Stimulated activated CD4-positive, alpha-beta T cell treated with anti-CD3 and anti-CD28 coated beads, Interleukin-12 subunit alpha, Interleukin-12 subunit beta, amount 100 ng/mL, for 48 hours (primary cell): ENCODE measurements at regions not wholly inside any gene's neighbourhood (a gene's known extent, or its start where the extent isn't known, plus 50 kb on each side); places are given as distances from the start of the nearest gene placed in this dataset.

Source experiments
- DNase-seq, 3 donors: peaks; one replicate each; pipeline ENCODE4 v3.0.0-alpha.2; 2020; ENCODE audit warnings: low read depth in 2 of 3, low spot score in 1 of 3

DNA sequence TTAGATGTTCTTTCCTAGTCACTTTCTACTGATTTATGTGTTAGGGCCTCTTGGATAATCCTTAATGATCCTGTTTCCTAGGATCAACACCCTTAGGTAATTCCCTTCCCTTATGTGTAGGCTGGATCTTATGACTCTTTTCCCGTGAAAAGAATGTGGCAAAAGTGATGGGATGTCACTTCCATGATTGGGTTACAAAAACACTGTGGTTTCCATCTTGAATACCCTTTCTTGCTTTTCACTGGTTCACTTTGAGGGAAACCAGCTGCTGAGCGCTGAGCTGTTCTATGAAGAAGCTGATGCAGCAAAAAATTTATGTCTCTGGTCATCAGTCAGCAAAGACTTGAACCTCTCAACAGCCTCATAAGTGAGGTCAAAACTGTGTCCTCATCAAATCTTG lies 609.4 kb downstream of the OLFM4 start:
- DNase-seq = no peak

DNA sequence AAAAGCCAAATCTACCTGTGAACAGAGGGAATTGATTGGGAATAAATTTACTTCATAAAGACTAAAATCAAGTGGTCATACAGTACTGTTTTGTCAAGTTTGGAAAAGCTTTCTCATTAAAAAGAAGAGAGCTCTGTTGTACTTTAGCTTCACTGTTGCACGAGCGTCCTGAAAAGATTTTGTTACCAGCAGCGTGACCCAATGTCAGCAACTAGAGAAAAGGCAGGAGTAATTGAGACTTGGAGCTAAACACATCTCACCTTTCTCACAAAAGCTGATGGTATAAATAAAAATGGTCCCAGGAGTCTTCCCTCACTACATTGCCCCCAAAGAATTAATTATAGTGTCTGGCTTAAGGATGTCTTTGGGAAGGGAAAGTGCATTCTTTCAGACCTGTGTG lies 613.7 kb downstream of the OLFM4 start:
- DNase-seq = no peak

DNA sequence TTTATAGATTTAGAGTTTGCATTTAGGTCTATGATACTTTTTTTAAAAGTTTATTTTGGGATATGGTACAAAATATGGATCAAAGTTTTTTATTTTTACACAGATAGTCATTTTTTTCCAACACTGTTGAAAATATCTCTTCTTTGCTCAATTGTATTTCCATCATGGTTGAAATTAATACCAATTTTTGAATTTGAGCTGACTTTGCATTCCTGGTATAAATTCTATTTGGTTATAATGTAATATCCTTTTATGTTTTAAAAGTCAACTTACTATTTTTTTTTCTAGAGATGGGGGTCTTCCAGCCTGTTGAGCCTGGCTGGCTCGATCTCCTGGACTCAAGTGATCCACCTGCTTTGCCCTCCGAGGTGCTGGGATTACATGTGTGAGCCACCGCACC lies 620.1 kb downstream of the OLFM4 start:
- no peak for DNase-seq

DNA sequence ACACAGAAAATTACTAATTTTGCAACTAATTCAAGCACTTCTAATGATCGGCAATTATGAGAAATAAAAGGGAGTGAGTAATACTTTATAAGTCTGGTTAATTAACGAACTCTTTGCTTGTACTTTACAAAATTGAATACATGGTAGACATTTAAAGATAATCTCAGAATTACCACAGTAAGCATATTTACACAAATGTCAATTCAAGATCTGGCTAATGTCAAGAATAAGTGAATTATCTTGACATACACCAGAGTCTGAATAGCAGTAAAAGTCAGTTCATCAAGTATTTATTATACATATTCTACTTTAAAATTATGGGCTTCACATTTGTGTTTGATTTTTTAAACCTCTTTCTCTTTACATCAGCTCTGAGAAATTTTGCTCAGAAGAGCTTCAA lies 643.4 kb downstream of the OLFM4 start:
- no peak for DNase-seq

DNA sequence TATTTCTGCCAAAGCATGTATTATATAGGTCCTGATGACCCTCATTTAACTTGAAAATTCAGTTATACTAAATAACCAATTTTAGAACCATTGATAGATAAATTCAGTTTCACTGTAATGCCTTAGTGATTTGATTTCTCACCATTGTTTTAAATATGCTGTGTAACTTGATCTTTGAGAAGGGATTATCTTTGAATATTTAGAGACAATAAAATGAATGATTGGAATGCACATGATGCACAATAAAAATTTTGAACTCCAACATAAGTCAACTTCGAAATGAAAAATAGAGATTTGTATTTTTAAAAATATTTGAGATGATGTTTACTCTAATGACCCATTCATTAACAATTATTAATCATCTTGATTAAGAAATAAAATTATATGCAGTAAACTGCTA lies 654.5 kb downstream of the OLFM4 start:
- no peak for DNase-seq

DNA sequence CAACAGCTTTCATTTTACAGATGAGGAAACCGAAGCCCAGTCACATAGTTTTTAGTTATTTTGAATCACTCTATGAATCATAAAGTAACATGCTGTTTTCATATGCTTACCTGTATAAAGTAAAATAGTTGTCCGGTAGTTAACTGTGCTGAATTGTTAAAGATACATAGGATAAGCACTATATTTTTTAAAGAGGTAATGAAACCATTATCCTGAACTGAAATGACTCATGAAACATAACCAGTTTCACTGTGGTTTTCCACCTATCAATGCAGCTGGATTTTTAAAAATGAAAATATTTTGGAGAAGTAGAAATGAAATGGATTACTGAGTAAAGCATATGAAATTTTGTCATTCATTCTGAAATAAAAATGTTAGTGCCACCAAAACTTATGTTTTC lies 655.0 kb downstream of the OLFM4 start:
- no peak for DNase-seq

DNA sequence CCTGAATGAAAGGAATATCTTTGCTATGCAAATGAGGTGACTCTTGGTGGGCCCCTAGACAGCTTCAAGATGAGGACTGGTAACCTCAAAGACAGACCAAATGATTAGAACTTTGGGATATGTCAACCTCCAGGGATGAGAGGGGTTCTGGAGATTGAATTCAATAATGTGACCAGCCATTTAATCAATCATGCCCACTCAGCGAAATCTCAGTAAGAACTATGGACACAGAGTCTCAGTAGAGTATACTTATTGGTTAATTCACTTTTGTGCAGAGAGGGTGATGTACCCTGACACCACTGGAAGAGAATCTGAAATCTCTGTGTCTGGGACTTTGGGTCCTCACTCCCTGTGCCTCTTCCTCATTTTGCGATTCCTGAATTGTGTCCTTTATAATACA lies 662.8 kb downstream of the OLFM4 start:
- DNase-seq = no peak

DNA sequence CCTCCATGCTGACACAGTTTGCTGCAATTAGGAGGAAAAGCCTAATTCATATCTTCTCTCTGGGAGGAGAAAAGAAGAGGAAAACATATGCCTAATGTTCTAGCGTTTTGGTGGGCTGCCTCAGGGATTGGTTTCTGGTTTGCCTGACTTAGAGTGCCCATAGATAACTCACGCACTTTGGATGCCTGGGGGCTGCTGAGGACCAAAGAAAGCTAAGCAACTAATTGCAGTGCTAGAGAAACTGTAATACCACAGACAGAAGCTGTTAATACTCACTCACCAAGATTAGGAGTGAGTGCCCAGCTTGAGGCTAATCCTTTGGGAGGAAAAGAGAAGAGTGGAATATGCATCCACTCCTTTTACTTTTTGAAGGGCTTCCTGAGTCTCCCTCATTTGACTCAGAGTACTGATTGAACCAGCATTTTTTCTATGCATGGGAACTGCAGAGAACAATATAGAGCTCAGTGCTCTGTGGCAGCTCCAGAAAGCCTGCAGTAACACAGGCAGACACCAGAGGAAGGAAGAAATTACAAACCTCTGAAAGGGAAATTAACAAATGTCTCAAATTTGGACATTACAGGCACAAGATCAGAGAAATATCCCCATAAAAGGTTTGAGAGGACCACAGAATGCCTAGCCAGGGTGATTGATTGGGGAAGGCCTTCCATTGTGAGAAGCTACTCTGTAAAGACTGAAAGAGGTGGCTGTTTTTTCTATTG lies 666.4 kb downstream of the OLFM4 start:
- DNase-seq = no peak

DNA sequence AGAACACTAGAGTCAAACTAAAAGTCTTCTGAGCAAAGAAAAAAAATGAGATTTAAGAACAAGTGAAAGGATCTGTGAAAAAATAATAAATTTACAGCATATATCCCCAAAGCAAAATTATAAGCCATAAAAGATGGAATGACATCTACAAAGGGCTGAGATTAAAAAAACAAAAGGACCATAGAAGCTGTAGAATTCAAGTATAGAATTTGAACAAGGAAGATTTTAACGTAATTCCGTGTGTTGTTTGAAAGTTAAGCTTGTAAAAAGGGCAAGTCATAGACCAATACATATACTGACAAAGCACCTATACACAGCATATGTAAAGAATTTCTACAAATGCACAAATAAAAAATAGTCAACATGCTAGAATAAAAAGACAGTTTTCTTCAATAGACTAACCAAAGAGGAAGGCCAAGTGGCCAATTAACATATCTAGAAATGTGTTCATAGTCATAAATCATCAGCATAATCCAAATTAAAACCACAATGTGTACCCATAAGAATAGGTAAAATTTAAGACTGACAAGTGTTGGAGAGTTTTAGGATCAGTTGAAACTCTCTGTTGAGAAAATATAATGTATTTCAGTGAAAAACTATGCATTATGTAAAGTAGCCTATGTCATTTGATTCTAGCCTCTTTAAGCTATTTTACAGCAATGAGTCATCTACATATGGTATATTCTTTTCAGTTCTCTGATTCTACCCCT lies 674.9 kb downstream of the OLFM4 start:
- no peak for DNase-seq

DNA sequence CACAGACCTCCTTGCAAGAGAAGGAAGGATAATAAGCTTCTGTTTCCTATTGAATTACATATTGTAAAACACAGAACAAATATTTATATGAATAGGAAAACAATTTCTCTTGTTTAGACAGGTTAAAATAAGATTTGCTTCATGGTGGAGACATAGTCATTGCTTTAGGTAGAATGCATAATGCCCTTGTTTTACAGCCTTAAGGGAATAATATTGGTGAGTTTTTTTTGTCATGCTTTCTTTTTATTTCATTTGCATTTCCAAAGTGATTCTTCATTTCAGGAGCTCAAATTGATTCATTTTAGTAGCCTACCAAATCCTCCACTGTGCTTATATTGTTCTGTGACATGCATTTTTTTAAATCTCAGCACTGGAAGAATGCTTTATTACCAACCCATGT lies 690.7 kb downstream of the OLFM4 start:
- no peak for DNase-seq

DNA sequence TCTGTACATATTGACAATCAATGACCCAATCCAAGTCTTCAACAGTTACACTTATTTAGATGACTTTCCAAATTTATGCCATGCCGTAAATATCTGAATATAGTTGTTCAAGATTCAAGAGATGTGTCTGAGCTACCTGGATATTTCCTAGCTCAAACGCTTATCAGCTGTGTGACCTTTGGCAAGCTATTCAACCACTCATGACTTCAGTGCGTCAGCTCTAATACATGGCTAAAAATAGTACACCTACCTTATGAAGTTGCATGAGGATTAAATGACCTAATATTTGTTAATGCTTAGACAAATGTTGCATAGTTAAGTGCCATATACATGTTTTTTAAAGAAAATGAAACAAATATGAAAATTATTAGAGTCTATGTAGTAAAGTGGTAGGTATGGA lies 704.1 kb downstream of the OLFM4 start:
- DNase-seq = no peak

DNA sequence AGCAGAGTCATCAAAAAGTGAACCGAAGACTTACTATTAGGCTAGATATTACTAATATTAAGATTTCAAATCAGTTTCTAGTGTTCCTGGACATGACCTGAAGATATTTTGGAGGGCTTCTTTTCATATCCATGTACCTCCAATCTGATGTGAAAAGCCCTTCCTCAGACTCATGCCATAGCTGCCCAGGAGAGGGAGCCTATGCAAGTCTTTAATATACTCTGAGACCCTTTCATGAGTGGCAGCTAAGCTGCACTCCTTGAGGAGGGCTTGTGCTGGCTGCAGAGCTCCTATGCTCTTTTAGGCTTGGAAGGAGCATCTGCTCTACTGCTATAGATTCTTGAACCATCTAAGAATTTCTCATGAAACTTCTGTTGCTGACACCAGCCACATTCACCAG lies 715.3 kb downstream of the OLFM4 start:
- DNase-seq = no peak

DNA sequence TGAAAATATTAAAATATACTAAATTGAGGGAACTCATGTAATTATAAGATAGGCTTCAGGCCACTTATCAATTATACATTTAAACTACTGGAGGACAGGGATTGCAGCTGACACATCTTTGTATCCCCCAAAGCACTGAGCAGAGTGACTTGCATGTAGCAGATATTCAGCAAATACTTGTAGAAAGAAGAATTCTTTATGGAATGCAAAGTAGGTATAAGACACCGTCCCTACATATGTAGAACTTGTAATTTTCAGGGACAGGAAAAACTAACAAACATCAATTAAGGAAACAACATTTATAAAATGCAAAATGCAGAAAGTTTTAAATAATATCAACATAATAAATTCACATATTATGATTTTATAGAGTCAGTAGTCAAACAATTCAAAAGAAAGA lies 719.2 kb downstream of the OLFM4 start:
- DNase-seq = no peak

DNA sequence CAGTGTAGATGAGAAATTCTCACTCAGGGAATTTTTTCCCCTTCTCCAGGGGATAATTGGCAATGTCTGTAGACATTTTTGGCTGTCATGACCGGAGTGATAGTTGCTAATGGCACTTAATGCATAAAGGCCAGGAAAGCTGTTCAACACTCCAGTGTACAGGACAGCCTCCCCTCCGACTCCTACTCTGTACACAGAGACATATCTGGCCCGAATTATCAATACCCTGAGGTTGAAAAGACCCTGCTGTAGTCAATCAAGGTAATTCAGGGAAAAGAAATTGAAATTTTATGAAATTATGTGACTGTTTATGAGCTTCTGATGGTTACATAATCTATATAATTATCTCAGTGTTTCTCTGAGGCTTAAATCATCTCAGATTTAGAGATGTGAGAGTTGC lies 720.7 kb downstream of the OLFM4 start:
- no peak for DNase-seq

DNA sequence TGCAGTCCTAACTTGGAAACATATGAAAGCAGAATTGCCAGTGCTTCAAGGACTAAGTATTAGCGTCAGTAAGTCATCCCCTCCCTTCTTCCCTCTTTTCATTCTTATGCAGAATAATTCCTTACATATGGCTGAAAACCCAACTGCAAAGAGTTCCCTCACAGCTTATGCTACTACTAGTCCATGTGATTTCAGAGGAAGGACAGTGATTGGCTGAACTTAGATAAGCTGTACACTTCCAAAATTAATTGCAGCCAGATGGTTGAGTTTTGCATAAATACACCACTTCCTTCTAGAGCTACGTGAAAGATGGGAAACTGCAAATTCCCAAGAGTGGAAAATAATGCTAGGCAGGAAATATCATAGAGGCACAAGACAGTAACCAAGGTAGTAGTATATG lies 730.4 kb downstream of the OLFM4 start:
- no peak for DNase-seq

DNA sequence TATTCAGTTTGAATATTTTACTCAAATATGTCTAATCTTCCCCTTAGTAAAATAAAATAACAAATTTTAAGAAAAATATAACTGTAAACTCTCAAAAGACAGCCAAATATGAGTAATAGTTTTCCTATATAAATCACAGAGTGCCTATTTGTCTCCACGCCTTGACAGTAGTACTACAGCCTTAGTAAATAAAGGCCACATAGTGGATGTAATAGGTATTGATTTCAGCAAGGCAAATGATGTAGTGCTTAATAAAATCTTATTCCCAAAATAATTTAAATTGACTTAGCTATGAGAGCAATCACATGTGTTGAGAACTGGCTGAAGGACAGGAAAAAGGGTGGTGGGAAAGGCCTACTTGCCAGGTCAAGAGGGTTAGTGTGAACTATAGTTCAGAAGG lies 747.2 kb downstream of the OLFM4 start:
- DNase-seq = no peak

DNA sequence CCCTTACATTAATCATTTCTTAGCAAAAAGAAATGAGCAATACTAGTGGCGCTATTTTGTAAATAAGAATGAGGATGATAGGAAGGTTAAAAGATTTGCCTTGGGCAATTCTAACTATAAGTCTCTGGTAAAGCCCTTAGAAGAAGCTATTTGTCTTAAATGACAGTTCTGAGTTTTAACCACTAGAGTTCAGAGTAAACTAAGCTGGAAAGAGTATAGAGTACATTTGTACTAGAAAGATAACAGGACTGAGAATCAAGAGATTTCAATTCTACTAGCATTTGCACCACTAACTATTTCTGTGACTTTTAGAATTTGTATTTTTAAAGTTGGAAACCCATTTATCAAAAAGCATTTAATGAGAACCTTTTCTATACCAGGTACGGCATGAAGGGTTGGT lies 750.3 kb downstream of the OLFM4 start:
- no peak for DNase-seq

DNA sequence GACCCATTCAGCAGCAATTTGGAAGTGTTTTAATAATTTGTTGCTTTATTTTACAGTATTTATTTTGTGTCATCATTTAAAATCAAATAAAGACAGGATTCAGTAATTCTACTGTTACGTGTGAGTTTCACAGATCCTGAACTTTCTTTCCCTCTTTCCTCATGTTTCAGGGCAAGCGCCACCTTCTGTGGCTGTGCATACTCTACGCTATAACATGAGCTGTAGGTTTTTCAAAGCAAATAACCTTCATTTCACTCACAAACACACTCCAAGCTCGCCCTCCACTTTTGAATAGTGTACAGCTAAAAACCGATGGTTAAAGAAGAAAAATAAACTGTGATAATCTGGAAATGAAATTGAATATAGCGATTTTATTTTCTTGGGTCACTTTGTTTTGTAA lies 753.3 kb downstream of the OLFM4 start:
- no peak for DNase-seq

DNA sequence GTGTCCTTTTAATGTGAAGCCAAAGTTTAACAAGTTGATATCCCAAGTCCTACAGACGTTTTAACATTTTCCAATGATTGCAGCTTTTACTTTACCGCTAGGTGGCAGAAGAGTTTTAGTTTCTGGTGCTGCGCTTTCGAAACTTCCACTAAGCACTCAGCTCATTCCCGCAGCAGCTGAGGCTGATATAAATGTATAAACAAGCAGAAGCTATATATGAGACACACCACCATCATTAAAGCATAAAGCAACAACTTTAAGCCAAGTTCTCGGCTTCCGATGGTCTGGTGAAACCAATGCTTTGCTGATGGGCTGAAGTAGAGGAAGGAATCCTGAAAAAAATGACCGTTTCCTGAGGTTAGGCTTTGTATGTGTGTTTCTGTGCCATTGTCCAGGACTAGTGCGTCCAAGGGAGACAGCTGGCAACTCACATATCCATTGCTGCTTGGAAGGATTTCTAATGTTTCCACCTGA lies 753.9 kb downstream of the OLFM4 start:
- peak in 1 of 3 donors; percentile 17 for DNase-seq

DNA sequence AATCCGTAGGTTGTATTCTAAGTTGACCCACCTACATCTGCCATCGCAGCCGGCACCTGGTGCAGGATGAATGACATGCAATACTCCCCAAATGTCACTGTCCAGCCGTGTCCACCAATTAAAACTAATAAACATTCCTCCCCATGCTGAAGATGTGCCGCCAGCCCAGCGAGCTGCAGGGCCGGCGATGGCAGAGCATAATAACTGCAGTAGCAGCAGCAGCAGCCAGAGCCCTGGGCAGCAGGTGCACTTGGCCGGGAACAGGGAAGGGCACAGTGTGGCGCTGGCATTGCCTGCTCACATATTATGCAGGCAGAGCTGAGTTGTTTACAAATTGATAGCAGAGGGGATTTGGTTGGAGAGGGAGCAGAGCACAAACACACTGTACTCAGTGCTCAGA lies 754.9 kb downstream of the OLFM4 start:
- no peak for DNase-seq

DNA sequence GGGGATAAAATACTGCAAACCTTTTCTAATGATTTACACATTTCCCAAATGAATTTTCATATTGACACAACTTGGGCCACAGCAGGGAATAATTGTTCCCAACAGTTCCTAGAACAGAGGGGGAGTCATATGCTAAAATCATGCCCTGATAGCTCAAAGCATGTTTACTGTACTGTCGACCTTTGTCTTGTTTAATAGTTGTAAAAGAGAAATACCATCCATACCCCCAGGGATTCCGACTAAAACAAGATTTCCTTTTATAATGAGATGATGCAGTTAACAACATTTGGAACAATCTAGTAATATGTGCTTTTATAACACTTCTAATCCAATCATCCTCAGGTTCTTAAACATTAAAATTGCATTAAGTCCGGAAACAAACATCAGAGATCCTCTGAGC lies 759.7 kb downstream of the OLFM4 start:
- no peak for DNase-seq

DNA sequence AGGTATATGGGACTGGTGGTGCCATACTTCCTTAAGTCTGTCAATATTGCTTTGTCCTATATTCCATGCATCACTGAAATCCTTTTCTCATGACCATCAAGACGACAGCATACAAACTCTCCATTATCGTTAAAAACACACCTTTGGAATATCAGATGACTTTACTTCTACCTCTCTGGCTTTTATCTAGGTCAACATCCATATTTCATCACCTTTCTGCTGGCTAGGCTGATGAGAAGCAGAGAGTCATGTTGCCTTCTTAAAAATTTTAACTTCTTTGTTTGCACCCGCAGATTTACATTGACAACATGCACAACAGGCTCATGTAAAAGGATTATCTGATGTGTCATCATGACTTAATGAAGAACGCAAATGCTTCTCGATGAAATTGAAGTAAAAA lies 771.4 kb downstream of the OLFM4 start:
- no peak for DNase-seq

DNA sequence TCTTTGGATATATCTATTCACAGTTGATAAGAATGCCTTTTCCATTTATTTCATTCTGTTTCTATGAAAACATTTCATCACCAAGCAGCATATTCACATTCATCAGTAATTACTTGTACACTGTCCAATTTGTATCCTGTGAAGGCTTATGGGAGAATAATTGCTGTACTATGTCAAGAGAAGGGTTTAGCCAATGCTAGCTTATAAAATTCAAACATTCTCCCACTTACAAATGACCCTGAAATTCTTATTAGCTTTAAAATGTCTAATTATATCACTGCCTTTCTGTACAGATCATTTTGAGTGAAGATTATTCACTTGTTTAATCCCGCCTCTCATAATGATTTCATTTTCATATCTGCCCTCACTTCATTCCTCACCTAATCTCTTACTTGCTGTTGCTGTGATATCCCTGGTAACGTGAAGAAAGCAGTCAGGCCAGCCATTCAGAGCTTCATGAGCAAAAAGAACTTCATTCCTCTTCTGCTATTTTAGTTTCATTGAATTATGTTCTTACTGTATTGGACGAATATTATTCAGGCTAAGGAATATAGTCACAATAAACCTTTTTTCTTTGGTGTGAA lies 778.7 kb downstream of the OLFM4 start:
- no peak for DNase-seq
